ENCODE measurements at regions not wholly inside any gene's neighbourhood (a gene's known extent, or its start where the extent isn't known, plus 50 kb on each side); places are given as distances from the start of the nearest gene placed in this dataset.

- Histone ChIP-seq H3K36me3 (ENCODE audit: insufficient read depth, low read length) (no peaks in the 10 kb centered on the region), H3K4me2 (ENCODE audit: low read depth, low read length, poor library complexity, severe bottlenecking) (no peak overlapping the region)
- TF ChIP-seq, protein P1, sequence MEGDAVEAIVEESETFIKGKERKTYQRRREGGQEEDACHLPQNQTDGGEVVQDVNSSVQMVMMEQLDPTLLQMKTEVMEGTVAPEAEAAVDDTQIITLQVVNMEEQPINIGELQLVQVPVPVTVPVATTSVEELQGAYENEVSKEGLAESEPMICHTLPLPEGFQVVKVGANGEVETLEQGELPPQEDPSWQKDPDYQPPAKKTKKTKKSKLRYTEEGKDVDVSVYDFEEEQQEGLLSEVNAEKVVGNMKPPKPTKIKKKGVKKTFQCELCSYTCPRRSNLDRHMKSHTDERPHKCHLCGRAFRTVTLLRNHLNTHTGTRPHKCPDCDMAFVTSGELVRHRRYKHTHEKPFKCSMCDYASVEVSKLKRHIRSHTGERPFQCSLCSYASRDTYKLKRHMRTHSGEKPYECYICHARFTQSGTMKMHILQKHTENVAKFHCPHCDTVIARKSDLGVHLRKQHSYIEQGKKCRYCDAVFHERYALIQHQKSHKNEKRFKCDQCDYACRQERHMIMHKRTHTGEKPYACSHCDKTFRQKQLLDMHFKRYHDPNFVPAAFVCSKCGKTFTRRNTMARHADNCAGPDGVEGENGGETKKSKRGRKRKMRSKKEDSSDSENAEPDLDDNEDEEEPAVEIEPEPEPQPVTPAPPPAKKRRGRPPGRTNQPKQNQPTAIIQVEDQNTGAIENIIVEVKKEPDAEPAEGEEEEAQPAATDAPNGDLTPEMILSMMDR (conservative IDR thresholded peaks at IDR 0.05; ENCODE audit: low read length) = no peak
- no peak for TF ChIP-seq EZH2phosphoT487 (IDR thresholded peaks at IDR 0.05; ENCODE audit: borderline replicate concordance)
Measured at GRCh38 chr17:79272666-79273219, 198.1 kb downstream of the ENGASE start.

DNA sequence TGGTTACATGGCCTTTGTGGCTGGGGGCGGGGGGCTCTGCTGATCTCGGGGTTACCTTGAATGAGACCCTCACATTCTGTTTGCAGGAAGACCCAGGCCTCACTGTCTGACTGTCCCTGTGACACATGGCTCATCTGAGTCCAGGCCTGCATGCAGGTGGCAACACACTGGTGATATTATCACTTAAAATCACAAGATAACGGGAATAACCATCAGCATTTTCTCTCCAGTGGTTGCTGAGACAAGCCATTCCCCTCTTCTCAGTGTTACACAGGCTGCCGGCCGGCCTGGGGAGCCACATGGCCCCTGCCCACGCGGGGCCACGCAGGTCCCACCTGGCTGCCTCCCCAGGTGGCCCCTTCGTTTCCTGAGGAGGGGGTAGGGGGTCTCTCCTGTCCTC, 197.6 kb downstream of the ENGASE start:
- Histone ChIP-seq H3K36me3 (ENCODE audit: insufficient read depth, low read length) (no peaks in the 10 kb centered on the region), H3K4me2 (ENCODE audit: low read depth, low read length, poor library complexity, severe bottlenecking) (no peak overlapping the region), H3F3A (ENCODE audit: low read depth) (no peaks in the 10 kb centered on the region), H3K79me2 (ENCODE audit: insufficient read depth, low read length) (no peaks in the 10 kb centered on the region), H3K4me3 (ENCODE audit: low read length, poor library complexity, severe bottlenecking) (no peak overlapping the region), H3K9ac (ENCODE audit: low read depth, low read length, poor library complexity, severe bottlenecking) (no peak overlapping the region), H3K9me3 (ENCODE audit: insufficient read depth, low read depth, low read length) (no peaks in the 10 kb centered on the region), H3K27me3 (ENCODE audit: insufficient read depth, low read length, poor library complexity, severe bottlenecking) (no peaks in the 10 kb centered on the region), H3K9me2 (replicated peaks; ENCODE audit: low read depth, low read length) (no peaks in the 10 kb centered on the region), H3K4me1 (ENCODE audit: insufficient read depth, low read length, poor library complexity, severe bottlenecking) (no peaks in the 10 kb centered on the region), H2AFZ (ENCODE audit: low read length) (no peak overlapping the region), H4K20me1 (ENCODE audit: insufficient read depth, low read length, poor library complexity, severe bottlenecking) (no peaks in the 10 kb centered on the region)
- TF ChIP-seq, protein P1 (conservative IDR thresholded peaks at IDR 0.05; ENCODE audit: low read length) = no peak
- TF ChIP-seq EZH2phosphoT487 (IDR thresholded peaks at IDR 0.05; ENCODE audit: borderline replicate concordance) = no peak

More at GRCh38 chr17:79272666-79273219, 198.1 kb downstream of the ENGASE start:
- Histone ChIP-seq H3K4me3 (ENCODE audit: low read length, poor library complexity, severe bottlenecking) (no peak overlapping the region), H3F3A (ENCODE audit: low read depth) (no peaks in the 10 kb centered on the region), H3K27me3 (ENCODE audit: insufficient read depth, low read length, poor library complexity, severe bottlenecking) (no peaks in the 10 kb centered on the region), H4K20me1 (ENCODE audit: insufficient read depth, low read length, poor library complexity, severe bottlenecking) (no peaks in the 10 kb centered on the region), H2AFZ (ENCODE audit: low read length) (no peak overlapping the region), H3K9me3 (ENCODE audit: insufficient read depth, low read depth, low read length) (no peaks in the 10 kb centered on the region), H3K4me1 (ENCODE audit: insufficient read depth, low read length, poor library complexity, severe bottlenecking) (no peaks in the 10 kb centered on the region), H3K9me2 (replicated peaks; ENCODE audit: low read depth, low read length) (no peaks in the 10 kb centered on the region), H3K79me2 (ENCODE audit: insufficient read depth, low read length) (no peaks in the 10 kb centered on the region), H3K9ac (ENCODE audit: low read depth, low read length, poor library complexity, severe bottlenecking) (no peak overlapping the region)

GRCh38 chr17:79269620-79270019, 195.0 kb downstream of the ENGASE start:
- H3K36me3 ChIP-seq (ENCODE audit: insufficient read depth, low read length) = no peaks in the 10 kb centered on the region
- no peak overlapping the region for H3K4me3 ChIP-seq (ENCODE audit: low read length, poor library complexity, severe bottlenecking)
- no peaks in the 10 kb centered on the region for H3K9me3 ChIP-seq (ENCODE audit: insufficient read depth, low read depth, low read length)
- H3K79me2 ChIP-seq (ENCODE audit: insufficient read depth, low read length) = no peaks in the 10 kb centered on the region
- H3K9me2 ChIP-seq (replicated peaks; ENCODE audit: low read depth, low read length) = no peaks in the 10 kb centered on the region
- no peaks in the 10 kb centered on the region for H3F3A ChIP-seq (ENCODE audit: low read depth)
- no peaks in the 10 kb centered on the region for H3K27me3 ChIP-seq (ENCODE audit: insufficient read depth, low read length, poor library complexity, severe bottlenecking)
- no peaks in the 10 kb centered on the region for H4K20me1 ChIP-seq (ENCODE audit: insufficient read depth, low read length, poor library complexity, severe bottlenecking)
- H3K4me1 ChIP-seq (ENCODE audit: insufficient read depth, low read length, poor library complexity, severe bottlenecking) = no peaks in the 10 kb centered on the region
- no peak overlapping the region for H3K9ac ChIP-seq (ENCODE audit: low read depth, low read length, poor library complexity, severe bottlenecking)
- no peak for TF ChIP-seq EZH2phosphoT487 (IDR thresholded peaks at IDR 0.05; ENCODE audit: borderline replicate concordance)
- TF ChIP-seq, protein P1 (conservative IDR thresholded peaks at IDR 0.05; ENCODE audit: low read length) = no peak
- no peak overlapping the region for H2AFZ ChIP-seq (ENCODE audit: low read length)
- H3K4me2 ChIP-seq (ENCODE audit: low read depth, low read length, poor library complexity, severe bottlenecking) = no peak overlapping the region
